GM19455 (cell line): ENCODE measurements at regions not wholly inside any gene's neighbourhood (a gene's known extent, or its start where the extent isn't known, plus 50 kb on each side); places are given as distances from the start of the nearest gene placed in this dataset.

Source experiments
- ATAC-seq: cut with Tn5 transposase; IDR thresholded peaks from one replicate; pipeline ENCODE4 v1.9.1; 2021; ENCODE audit not compliant: unreplicated experiment

DNA sequence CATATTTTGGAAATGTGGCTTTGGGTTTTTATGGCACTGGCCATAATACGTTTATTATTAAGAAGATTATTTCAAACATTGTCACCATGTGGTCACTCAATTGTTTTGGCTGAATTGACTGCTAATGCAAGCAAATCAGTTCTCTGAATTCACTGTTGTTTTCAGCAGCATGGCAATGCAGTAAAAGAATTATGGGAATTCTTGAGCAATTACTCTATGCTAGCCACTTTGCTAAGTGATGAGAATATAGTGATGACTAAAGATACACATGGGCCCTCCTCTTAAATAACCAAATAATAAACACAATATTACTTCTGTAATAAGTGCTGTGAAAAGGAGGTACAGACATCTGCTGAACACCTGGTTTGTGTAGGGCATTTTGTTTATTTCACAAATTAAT, 58.0 kb upstream of the FANCL start:
- ATAC-seq: no peak

DNA sequence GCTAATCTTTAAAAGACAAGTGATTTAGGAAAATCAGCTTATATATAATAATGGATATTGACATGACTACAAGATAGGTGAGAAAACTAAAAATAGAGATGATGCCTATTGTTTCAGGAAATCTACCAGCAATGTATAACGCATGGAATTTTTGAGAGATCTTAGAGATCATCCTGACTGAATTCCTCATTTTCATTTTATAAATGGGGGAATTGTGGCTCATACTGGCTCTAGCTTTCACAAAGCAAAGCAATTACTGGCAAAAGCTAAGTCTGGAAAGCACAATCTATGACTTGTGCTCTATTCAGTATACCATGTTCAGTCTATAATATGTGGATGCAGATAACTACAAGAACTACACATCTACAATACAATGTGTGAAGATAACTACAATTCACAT, 51.9 kb upstream of the FANCL start:
- ATAC-seq: no peak

DNA sequence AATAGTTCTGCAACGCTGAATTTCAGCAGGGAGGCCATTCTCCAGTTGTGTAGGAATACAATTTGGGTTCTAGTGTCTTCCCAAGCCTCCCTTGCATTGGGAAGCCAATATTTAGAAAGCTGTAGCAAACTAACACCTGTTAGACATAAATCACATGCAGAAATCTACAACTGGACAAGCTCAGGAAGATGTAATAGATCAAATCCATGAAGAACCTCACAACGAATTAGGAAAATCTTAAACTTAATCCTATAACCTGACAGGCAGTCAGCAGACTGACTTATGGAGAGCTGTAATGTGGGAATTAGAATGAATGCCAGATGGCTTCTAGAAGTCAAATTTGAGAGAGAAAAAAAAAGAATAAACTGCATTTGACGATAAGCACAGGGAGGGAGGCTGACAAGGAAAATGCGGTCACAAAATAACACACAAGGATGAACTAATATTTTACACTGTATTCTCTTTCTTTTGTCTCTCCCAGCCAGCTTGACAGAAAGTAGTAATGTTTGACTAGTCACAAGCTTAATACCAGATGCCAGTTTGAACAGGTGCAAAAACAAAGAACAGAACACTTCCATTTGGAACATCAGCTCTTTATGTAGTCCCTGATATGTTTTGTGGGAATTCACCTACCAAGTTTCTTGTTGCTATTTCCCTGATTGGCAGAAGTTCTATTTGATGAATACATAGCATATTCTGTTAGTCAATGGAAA, 50.8 kb upstream of the FANCL start:
- no peak for ATAC-seq
